ENCODE measurements at regions not wholly inside any gene's neighbourhood (a gene's known extent, or its start where the extent isn't known, plus 50 kb on each side); places are given as distances from the start of the nearest gene placed in this dataset.

GRCh38 chr18:29057703-29058102 lies 880.8 kb upstream of the CDH2 start:
- TF ChIP-seq CTCF (IDR thresholded peaks at IDR 0.05) (no peak), ZFX (IDR thresholded peaks at IDR 0.05; ENCODE audit: borderline replicate concordance) (no peak)
